ENCODE measurements at regions not wholly inside any gene's neighbourhood (a gene's known extent, or its start where the extent isn't known, plus 50 kb on each side); places are given as distances from the start of the nearest gene placed in this dataset.
"Not testable (repeated sequence)": the region's sequence is repeated elsewhere in the genome, so short reads cannot be mapped to it uniquely, and the experiment has no call there.

DNA sequence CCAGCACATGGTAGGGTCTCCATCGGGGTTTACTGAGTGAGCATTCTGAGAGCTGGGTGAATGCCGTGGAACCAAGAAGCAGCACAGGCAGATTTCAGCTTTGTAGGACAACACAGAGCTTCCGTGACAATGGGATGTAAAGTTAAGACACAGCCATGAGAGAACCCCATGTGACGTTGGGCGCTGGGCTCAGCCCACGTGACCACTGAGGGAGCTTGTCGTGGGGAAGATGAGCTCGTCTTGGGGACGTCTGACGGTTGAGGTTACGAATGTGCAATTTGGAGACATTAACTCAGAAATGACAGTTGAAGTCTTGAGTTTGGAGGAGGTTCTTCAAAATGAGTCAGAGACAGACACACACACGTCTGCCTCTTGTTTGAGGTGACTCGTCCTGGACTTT is 51.5 kb upstream of the MUC20 start:
- not testable (repeated sequence) for DNase-seq (ENCODE audit: low read depth in 4 of 4, low spot score in 3 of 4)

- DNase-seq (ENCODE audit: low read depth in 4 of 4, low spot score in 3 of 4) = not testable (repeated sequence)
These were observed 52.5 kb upstream of the MUC20 start for GRCh38 chr3:195668131-195668766.

DNA sequence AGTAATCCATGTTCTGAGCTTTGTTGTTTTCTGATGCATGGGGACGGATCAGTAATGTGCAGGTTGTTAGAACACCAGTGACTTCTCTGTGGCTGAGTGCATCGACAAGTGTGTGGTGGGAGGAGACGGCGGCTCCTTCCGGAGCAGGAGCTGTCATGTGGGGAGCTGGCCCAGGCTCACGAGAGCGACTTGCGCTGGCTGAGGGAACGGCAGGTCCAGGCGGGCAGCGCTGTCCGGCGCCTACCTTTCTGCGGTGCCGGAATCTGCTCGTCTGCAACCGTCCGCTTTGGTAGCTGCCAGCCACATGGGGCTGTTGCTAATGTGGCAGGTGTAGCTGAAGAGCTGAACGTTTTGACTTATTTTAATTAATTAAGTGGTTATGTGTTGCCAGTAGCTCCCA is 55.5 kb upstream of the MUC20 start:
- DNase-seq (ENCODE audit: low read depth in 4 of 4, low spot score in 3 of 4) = not testable (repeated sequence)

DNA sequence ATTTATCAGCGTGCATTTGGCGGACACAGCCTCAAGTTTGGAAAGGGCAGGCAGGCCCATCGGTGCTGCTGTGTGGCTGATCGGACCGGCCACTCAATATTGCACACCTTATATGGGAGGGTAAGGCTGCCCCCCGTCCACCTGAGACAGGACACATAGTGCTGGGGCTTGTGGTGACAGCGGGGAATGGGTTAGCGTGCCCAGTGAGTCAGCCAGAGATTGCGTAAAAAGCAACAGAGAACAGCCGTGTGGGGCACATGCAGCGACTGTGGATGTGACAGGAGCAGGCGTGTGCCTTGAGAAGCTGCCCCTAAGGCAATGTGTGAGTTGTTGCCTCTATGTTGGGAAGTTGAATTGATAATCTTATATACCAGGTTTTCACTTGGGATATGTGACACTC is 56.6 kb upstream of the MUC20 start:
- not testable (repeated sequence) for DNase-seq (ENCODE audit: low read depth in 4 of 4, low spot score in 3 of 4)

GRCh38 chr3:195659136-195659533 is 61.6 kb upstream of the MUC20 start:
- DNase-seq (ENCODE audit: low read depth in 4 of 4, low spot score in 3 of 4) = not testable (repeated sequence)

GRCh38 chr3:195658381-195659135 is 62.2 kb upstream of the MUC20 start:
- DNase-seq (ENCODE audit: low read depth in 4 of 4, low spot score in 3 of 4) = not testable (repeated sequence)

- DNase-seq (ENCODE audit: low read depth in 4 of 4, low spot score in 3 of 4) = peak; percentile 42 to 77 (median 64)
These were observed 63.1 kb upstream of the MUC20 start for GRCh38 chr3:195657475-195658372.

DNA sequence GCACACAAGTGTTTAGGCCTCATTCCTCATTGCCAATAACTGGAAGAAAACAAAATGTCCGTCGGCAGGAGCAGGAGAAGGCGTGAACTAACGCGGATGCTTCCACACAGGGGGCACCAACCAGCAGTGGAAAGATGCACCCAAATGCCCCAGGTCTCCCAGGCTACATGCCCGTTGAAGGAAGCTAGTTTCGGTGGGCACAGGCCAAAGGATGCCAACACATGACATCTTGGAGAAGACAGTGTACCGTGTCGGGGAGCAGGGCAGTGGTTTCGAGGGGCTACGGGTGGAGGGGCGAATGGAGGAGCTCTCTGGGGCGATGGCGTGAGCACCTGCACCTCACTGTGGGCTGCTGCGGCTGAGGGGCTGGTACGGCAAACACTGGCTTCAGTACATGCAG is 64.7 kb upstream of the MUC20 start:
- not testable (repeated sequence) for DNase-seq (ENCODE audit: low read depth in 4 of 4, low spot score in 3 of 4)

- DNase-seq (ENCODE audit: low read depth in 4 of 4, low spot score in 3 of 4) = not testable (repeated sequence)
These were observed 66.0 kb upstream of the MUC20 start for GRCh38 chr3:195654746-195655145.

DNA sequence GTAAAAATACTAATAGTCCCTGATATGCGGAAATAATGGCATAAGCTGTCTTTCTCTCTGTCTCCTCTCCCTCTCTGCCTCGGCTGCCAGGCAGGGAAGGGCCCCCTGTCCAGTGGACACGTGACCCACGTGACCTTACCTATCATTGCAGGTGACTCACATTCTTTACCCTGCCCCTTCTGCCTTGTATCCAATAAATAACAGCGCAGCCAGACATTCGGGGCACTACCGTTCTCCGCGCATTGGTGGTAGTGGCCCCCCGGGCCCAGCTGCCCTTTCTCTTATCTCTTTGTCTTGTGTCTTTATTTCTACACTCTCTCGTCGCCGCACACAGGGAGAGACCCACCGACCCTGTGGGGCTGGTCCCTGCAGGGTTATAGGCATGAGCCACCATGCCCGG is 66.6 kb upstream of the MUC20 start:
- not testable (repeated sequence) for DNase-seq (ENCODE audit: low read depth in 4 of 4, low spot score in 3 of 4)

- DNase-seq (ENCODE audit: low read depth in 4 of 4, low spot score in 3 of 4) = not testable (repeated sequence)
These were observed 67.1 kb upstream of the MUC20 start for GRCh38 chr3:195653641-195654040.

DNA sequence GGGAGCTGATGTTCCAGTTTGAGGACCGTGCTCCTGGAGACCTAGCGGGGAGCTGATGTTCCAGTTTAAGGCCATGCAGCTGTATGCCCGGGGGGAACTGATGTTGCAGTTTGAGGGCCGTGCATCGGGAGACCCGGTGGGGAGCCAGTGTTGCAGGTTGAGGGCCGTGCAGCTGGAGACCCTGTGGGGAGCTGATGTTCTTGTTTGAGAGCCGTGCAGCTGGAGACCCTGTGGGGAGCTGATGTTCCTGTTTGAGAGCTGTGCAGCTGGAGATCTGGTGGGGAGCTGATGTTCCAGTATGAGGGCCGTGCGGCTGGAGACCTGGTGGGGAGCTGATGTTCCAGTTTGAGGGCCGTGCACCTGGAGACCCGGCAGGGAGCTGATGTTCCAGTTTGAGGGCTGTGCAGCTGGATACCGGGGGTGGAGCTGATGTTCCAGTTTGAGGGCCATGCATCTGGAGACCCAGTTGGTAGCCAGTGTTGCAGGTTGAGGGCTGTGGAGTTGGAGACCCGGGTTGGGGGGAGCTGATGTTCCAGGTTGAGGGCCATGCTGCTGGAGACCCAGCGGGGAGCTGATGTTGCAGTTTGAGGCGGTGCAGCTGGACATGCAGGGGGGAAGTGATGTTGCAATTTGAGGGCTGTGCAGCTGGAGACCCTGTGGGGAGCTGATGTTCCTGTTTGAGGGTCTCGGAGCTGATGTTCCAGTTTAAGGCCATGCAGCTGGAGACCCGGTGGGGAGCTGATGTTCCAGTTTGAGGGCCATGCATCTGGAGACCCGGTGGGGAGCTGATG is 64.4 kb upstream of the APOD start:
- not testable (repeated sequence) for DNase-seq (ENCODE audit: low read depth in 4 of 4, low spot score in 3 of 4)

DNA sequence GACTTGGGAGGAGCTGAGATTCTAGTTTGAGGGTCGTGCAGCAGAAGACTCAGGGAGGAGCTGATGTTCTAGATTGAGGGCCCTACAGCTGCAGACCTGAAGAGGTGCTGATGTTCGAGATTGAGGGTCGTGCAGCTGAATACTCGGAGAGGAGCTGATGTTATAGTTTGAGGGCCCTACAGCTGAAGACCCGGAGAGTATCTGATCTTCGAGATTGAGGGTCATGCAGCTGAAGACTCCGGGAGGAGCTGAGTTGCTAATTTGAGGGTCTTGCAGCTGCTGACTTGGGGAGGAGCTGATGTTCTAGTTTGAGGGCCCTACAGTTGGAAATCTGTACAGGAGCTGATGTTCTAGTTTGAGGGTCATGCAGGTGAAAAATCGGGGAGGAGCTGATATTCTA is 62.1 kb upstream of the APOD start:
- not testable (repeated sequence) for DNase-seq (ENCODE audit: low read depth in 4 of 4, low spot score in 3 of 4)

GRCh38 chr3:195643245-195643644 is 59.5 kb upstream of the APOD start:
- DNase-seq (ENCODE audit: low read depth in 4 of 4, low spot score in 3 of 4) = not testable (repeated sequence)

DNA sequence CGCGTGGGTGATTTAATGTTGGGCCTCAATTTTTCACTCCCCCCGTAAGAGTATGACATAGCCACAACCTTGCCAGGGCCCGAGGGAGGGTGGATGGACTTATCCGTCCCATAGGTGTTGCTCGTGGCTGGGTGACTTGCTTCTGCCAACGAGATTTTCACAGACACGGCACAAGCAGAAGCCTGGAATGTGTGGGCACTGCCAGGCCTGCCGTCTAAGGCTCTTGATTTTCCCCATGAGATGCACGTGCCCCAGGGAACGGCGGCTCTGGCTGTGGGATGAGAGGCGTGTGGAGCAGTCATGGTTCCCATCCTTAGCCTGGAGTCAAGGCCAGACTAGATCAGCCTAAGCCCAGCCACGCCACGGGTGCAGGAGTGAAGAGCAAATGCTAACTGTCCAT is 58.6 kb upstream of the APOD start:
- DNase-seq (ENCODE audit: low read depth in 4 of 4, low spot score in 3 of 4) = not testable (repeated sequence)

DNA sequence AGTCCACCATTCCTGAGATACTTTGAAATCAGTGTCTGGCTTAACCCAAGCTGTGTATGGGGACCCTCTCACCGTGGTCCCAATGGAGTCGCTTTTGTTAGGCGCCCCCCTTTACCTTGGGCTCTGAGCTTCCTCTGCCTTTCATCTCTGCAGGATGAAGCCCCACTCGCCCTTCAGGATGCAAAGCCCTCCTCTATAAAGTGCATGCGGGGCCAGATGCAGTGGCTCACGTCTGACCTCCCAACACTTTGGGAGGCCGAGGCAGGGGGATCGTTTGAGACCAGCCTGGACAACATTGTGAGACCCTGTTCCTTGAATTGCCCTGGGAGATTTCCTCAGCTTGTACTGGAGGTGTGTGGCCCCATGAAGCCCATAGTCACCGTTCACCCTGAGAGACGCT is 54.7 kb upstream of the APOD start:
- not testable (repeated sequence) for DNase-seq (ENCODE audit: low read depth in 4 of 4, low spot score in 3 of 4)

- not testable (repeated sequence) for DNase-seq (ENCODE audit: low read depth in 4 of 4, low spot score in 3 of 4)
These were observed 53.9 kb upstream of the APOD start for GRCh38 chr3:195637473-195638233.

- not testable (repeated sequence) for DNase-seq (ENCODE audit: low read depth in 4 of 4, low spot score in 3 of 4)
These were observed 53.3 kb upstream of the APOD start for GRCh38 chr3:195637011-195637410.

- DNase-seq (ENCODE audit: low read depth in 4 of 4, low spot score in 3 of 4) = not testable (repeated sequence)
These were observed 52.4 kb upstream of the APOD start for GRCh38 chr3:195635898-195636685.
